Activated naive CD8-positive, alpha-beta T cell treated with anti-CD3 and anti-CD28 coated beads for 36 hours (primary cell): ENCODE measurements at regions not wholly inside any gene's neighbourhood (a gene's known extent, or its start where the extent isn't known, plus 50 kb on each side); places are given as distances from the start of the nearest gene placed in this dataset.
"Not testable (repeated sequence)": the region's sequence is repeated elsewhere in the genome, so short reads cannot be mapped to it uniquely, and the experiment has no call there.

Experiments used
- DNase-seq: peaks from one replicate; pipeline ENCODE4 v3.0.0; 2021
- H3K27ac Mint-ChIP-seq: one replicate; pipeline ENCODE4 v1.8.0; 2022; ENCODE audit warnings: mild to moderate bottlenecking, moderate library complexity, mixed read lengths
- H3K27me3 Mint-ChIP-seq: one replicate; pipeline ENCODE4 v1.8.0; 2022; ENCODE audit warnings: mild to moderate bottlenecking, mixed read lengths
- H3K36me3 Mint-ChIP-seq: one replicate; pipeline ENCODE4 v1.8.0; 2021; ENCODE audit warnings: mild to moderate bottlenecking, mixed read lengths
- H3K4me1 Mint-ChIP-seq: one replicate; pipeline ENCODE4 v1.8.0; 2021; ENCODE audit warnings: mixed read lengths
- H3K4me3 Mint-ChIP-seq: one replicate; pipeline ENCODE4 v1.8.0; 2022; ENCODE audit warnings: mild to moderate bottlenecking, moderate library complexity, mixed read lengths
- H3K9me3 Mint-ChIP-seq: one replicate; pipeline ENCODE4 v1.8.0; 2022; ENCODE audit warnings: mixed read lengths

DNA sequence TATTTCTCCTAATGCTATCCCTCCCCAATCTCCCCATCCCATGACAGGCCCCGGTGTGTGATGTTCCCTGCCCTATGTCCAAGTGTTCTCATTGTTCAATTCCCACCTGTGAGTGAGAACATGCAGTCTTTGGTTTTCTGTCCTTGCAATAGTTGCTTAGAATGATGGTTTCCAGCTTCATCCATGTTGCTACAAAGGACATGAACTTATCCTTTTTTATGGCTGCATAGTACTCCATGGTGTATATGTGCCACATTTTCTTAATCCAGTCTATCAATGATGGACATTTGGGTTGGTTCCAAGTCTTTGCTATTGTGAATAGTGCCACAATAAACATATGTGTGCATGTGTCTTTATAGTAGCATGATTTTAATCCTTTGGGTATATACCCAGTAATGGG, 51.3 kb upstream of the RIOK2 start:
- H3K4me3 Mint-ChIP-seq, H3K27ac Mint-ChIP-seq, DNase-seq, H3K36me3 Mint-ChIP-seq, H3K9me3 Mint-ChIP-seq, H3K4me1 Mint-ChIP-seq, H3K27me3 Mint-ChIP-seq: not testable (repeated sequence)

DNA sequence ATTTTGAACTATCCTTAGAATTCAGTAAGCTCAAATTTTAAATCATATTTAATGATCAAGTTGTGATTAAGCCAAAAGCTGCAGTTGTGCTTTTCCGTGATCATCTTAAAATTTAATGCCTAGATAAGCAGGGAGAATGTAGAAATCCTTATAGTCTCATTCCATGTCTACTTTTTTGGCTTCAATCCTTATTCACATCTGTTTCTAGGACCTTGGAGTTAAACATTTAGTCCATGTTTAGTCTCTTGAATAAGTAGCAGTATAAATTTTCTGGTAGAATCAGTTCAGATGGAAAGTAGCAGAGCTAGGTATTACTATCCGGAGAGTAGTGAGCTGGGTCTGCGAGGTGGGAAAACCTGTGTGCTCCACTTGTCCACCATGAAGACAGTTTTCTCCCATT, 59.3 kb upstream of the RIOK2 start:
- H3K4me3 Mint-ChIP-seq: no peak overlapping the region
- H3K4me1 Mint-ChIP-seq: no peaks in the 10 kb centered on the region
- no peaks in the 10 kb centered on the region for H3K9me3 Mint-ChIP-seq
- DNase-seq: no peak
- H3K27me3 Mint-ChIP-seq: no peaks in the 10 kb centered on the region
- H3K27ac Mint-ChIP-seq: no peak overlapping the region
- peaks cover 4% of the 10 kb centered on the region for H3K36me3 Mint-ChIP-seq

DNA sequence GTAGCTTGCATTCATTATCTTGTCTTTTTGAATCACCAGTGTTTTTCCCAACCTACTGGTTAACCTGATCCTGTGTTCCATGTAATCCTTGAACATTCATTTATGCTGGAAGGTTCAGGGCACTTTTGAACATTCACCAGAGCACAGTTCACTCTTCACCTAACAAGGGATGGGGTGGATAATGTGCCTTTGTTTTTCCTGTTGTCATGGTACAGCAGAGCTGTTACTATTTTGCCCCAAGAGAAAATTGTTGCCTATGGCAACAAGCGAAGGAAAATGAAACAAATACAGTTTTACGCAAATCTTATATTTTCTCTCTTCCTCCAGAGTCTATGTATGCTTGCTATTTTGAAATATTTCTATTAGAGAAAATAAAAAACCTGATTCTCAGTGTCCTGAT, 60.3 kb upstream of the RIOK2 start:
- Mint-ChIP-seq H3K9me3 (no peaks in the 10 kb centered on the region), H3K4me1 (no peaks in the 10 kb centered on the region), H3K27me3 (no peaks in the 10 kb centered on the region), H3K27ac (no peak overlapping the region), H3K4me3 (no peak overlapping the region), H3K36me3 (peaks cover 4% of the 10 kb centered on the region)
- DNase-seq: no peak

DNA sequence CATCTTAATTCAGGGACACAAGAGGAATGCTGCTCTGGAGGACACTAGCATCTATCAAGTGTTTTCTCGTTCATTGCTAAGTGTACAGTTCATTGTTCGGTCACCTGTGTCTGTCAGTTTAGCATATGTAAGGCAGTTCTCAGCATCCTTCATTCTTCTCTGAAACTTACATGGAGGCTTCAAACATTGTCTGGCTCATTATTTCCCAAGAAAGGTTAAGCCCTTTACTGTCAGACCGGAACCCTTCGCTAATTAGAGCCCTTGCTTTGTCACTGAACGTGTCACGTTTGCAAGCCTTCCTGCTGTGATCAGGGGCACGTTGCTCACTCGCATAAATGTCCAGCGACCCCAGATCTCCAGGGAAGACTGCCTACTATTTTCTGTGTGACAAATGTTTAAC, 62.3 kb upstream of the RIOK2 start:
- no peaks in the 10 kb centered on the region for H3K4me1 Mint-ChIP-seq
- DNase-seq: no peak
- H3K36me3 Mint-ChIP-seq: peaks cover under 1% of the 10 kb centered on the region
- no peak overlapping the region for H3K4me3 Mint-ChIP-seq
- H3K9me3 Mint-ChIP-seq: no peaks in the 10 kb centered on the region
- no peak overlapping the region for H3K27ac Mint-ChIP-seq
- no peaks in the 10 kb centered on the region for H3K27me3 Mint-ChIP-seq

DNA sequence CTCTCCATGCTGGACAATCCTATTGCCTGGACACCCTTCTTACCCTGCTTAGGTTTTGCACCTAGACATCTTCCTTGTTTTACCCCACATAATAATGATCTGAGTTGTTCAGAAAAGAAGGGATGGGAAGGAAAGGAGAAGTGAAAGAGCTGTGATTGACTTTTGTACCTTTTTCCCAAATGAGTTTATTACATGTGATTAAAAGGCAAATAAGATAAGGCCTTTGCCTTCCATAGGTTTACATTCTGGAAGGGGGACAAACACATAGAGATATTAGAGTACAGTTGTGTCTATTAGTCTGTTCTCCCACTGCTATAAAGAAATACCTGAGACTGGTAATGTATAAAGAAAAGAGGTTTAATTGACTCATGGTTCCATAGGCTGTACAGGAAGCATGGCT, 67.1 kb upstream of the RIOK2 start:
- Mint-ChIP-seq H3K9me3 (peaks cover 5% of the 10 kb centered on the region), H3K4me3 (no peak overlapping the region), H3K27me3 (no peaks in the 10 kb centered on the region), H3K27ac (no peak overlapping the region), H3K4me1 (no peaks in the 10 kb centered on the region), H3K36me3 (no peaks in the 10 kb centered on the region)
- no peak for DNase-seq

DNA sequence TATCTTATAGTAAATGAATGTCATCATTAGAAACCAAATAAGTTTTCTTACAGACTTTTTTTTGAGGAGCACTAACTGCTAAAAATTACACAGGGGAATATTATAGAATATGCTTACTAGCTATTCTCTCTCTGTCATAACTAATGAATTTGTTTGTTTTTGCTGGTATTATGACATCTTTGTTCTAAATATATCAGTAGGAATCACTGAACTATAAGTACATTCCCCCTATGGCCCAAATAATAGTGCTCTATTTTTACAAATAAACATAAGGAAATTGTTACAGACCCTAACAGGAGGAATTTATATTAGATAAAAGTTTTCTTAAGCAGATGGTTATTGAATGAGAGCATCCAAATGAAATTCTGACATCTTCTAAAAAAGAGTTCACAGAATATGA, 83.0 kb upstream of the RIOK2 start:
- Mint-ChIP-seq H3K9me3 (peaks cover 7% of the 10 kb centered on the region), H3K36me3 (no peaks in the 10 kb centered on the region), H3K4me1 (no peaks in the 10 kb centered on the region), H3K4me3 (no peak overlapping the region), H3K27ac (no peak overlapping the region), H3K27me3 (peaks cover 4% of the 10 kb centered on the region)
- DNase-seq: no peak

DNA sequence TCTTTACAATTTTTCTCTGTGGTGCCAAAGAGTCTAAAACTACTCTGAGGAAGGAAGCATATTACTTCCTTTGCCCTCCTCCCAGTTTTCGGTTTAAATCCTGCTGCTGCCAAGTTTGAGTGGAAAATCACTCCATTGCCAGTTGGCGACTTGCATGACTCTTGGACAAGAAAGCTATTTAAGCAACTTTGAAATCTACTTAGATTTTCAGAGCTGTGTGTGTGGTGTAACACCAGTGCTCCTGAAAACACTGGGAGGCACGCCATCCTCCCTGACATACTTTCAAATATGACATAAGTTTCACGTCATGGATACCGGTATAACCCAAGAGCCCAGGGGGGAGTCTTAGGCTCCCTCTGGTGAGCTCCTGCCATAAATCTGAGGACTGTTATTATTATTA, 83.5 kb upstream of the RIOK2 start:
- peaks cover 4% of the 10 kb centered on the region for H3K27me3 Mint-ChIP-seq
- H3K27ac Mint-ChIP-seq: no peak overlapping the region
- no peak overlapping the region for H3K4me3 Mint-ChIP-seq
- H3K9me3 Mint-ChIP-seq: peaks cover 9% of the 10 kb centered on the region
- H3K36me3 Mint-ChIP-seq: no peaks in the 10 kb centered on the region
- no peak for DNase-seq
- no peaks in the 10 kb centered on the region for H3K4me1 Mint-ChIP-seq

DNA sequence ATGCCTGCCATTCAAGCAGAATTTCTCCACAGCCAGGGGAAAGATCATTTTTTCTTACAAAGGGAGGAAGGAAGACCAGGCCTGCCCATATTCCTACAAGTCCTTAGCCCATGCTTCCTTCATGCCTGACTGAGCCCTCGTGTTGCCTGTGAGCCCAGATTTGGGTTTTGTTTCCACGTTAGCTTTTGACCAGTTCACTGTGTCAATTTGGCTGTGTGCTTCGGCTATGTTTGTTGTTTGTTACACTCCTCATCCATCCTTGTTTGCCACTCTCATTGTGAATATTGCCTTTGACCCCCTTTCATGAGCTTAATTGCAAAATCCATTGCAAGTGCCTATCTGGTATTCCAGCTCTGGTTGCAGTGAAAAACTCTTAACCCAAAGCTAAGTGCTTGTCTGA, 84.7 kb upstream of the RIOK2 start:
- Mint-ChIP-seq H3K27me3 (peaks cover 4% of the 10 kb centered on the region), H3K4me3 (no peak overlapping the region), H3K36me3 (no peaks in the 10 kb centered on the region), H3K4me1 (no peaks in the 10 kb centered on the region), H3K27ac (no peak overlapping the region), H3K9me3 (peaks cover 16% of the 10 kb centered on the region)
- DNase-seq: no peak

DNA sequence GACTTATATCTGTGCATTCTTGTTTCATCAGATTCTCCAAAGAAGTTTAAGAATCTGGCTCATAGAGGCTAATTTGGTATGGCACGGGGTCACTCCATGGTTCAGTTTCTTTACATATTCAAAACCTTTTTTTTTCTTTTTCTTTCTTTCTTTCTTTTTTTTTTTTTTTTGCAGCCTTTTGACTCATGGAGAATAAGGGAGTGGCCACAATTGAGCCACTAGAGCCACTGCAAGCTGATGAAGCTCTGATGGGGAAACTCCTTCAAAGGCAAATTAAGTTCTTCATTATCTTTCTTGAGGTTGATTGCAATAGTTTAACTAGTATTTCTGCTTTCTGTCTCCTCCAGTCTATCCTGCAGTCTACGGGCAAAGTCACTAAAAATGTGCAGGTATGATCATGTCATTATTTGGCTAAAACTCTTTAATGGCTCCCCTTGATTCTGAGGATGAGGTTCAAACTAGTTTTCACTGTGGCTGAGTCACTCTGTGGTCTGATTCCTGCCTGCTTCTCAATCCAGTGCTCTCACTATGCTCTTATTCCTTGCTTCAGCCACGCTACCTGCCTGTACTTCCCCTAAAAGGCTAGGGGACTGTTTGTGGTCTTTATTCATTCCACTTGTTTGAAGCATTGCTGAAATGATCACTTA, 93.5 kb upstream of the RIOK2 start:
- Mint-ChIP-seq H3K9me3 (peaks cover 20% of the 10 kb centered on the region), H3K4me1 (no peaks in the 10 kb centered on the region), H3K4me3 (no peak overlapping the region), H3K27ac (no peak overlapping the region), H3K36me3 (peaks cover 2% of the 10 kb centered on the region), H3K27me3 (no peaks in the 10 kb centered on the region)
- no peak for DNase-seq

DNA sequence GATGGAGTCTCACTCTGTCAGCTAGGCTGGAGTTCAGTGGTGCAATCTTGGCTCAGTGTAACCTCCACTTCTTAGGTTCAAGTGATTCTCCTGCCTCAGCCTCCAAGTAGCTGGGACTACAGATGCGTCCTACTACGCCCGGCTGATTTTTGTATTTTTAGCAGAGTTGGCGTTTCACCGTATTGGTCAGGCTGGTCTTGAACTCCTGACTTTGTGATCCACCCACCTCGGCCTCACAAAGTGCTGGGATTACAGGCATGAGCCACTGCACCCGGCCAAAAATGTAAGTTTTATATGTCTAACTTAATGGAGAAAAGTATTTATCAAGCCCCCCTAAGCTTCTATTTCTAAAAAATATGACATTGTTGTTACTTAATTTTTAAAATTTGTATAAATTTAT, 98.2 kb upstream of the RIOK2 start:
- Mint-ChIP-seq H3K36me3 (no peaks in the 10 kb centered on the region), H3K27me3 (no peaks in the 10 kb centered on the region), H3K4me1 (no peaks in the 10 kb centered on the region), H3K27ac (no peak overlapping the region), H3K4me3 (no peak overlapping the region), H3K9me3 (peaks cover 9% of the 10 kb centered on the region)
- no peak for DNase-seq

DNA sequence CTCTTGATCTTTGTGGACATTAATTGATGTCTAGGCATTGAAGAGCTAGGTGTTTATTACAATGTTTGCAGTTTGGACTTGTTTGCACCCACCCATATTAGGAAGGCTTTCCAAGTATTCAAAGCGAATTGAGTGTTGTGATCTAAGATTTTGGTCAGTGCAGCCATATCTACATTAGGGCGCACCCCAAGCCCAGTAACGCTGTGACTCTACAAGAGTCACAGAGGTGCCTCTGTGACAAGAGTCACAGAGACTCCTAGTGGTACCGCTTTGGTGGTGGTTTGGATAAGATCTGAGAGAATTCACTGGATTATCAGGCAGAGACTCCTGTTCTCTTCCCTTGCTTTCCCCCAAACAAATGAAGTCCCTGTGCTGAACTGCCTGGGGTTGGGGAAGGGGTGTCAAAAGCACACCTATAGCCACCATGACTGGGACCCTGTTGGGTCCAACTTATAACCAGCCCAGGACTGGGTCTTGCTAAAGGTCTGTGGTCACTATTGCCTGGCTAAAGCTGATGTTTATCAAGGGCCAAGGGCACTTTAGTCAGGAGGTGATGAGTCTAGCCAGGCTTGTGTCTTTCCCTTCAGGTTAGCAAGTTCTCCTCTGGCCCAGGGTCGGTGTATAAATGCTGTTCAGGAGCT, 114.1 kb upstream of the RIOK2 start:
- no peak for DNase-seq
- H3K4me1 Mint-ChIP-seq: no peaks in the 10 kb centered on the region

DNA sequence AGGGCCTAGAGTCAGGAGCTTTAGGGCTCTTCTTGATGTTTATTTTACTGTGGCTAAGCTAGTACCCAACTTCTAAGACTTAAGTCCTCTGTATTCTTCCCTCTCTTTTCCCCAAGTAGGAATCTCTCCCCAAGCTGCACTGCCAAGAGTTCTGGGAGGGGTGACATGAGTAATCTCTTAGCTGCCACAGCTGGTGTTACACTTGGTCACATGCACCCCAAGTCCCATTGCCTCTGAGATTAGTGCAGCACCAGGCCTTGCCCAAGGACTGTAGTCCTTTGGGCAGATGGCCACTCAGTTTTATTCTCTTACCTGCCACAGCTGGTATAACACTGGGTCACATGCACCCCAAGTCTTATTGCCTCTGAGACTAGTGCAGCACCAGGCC, 114.7 kb upstream of the RIOK2 start:
- DNase-seq: no peak
- Mint-ChIP-seq H3K4me1 (no peaks in the 10 kb centered on the region), H3K27me3 (peaks cover 3% of the 10 kb centered on the region), H3K4me3 (no peak overlapping the region), H3K9me3 (peaks cover 2% of the 10 kb centered on the region), H3K27ac (no peak overlapping the region), H3K36me3 (no peaks in the 10 kb centered on the region)

More for the DNA sequence above, 114.1 kb upstream of the RIOK2 start:
- H3K27me3 Mint-ChIP-seq: peaks cover 3% of the 10 kb centered on the region
- no peak overlapping the region for H3K27ac Mint-ChIP-seq
- H3K36me3 Mint-ChIP-seq: no peaks in the 10 kb centered on the region
- H3K4me3 Mint-ChIP-seq: no peak overlapping the region
- H3K9me3 Mint-ChIP-seq: peaks cover 2% of the 10 kb centered on the region

DNA sequence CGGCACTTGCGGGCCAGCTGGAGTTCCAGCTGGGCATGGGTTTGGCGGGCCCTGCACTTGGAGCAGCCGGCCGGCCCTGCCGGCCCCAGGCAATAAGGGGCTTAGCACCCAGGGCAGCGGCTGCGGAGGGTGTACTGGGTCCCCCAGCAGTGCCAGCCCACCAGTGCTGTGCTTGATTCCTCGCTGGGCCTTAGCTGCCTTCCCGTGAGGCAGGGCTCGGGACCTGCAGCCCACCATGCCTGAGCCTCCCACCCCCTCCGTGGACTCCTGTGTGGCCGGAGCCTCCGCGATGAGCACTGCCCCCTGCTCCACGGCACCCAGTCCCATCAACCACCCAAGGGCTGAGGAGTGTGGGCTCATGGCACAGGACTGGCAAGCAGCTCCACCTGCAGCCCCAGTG, 118.1 kb upstream of the RIOK2 start:
- H3K4me3 Mint-ChIP-seq, H3K27ac Mint-ChIP-seq: not testable (repeated sequence)

DNA sequence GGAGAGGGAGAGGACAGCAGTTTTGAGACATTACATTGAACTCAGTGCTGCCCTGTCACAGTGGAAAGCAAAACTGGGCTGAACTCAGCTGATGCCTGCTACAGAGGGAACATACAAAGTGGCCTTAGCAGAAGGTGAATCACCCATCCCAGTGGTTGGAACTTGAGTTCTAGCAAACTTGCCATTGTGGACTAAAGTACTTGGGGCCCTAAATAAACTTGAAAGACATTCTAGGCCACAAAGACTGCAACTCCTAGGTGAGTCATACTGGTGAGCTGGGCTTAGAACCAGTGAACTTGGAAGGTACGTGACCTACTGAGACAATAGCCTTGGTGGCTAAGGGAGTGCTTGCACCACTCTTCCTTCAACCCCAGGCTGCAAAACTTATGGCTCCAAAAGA, 155.7 kb upstream of the RIOK2 start:
- Mint-ChIP-seq H3K9me3 (peaks cover 14% of the 10 kb centered on the region), H3K36me3 (no peaks in the 10 kb centered on the region), H3K4me3 (no peak overlapping the region), H3K27ac (no peak overlapping the region), H3K4me1 (no peaks in the 10 kb centered on the region), H3K27me3 (peaks cover 5% of the 10 kb centered on the region)
- no peak for DNase-seq

More for the DNA sequence above, 118.1 kb upstream of the RIOK2 start:
- H3K27me3 Mint-ChIP-seq, H3K36me3 Mint-ChIP-seq, H3K4me1 Mint-ChIP-seq, DNase-seq, H3K9me3 Mint-ChIP-seq: not testable (repeated sequence)

DNA sequence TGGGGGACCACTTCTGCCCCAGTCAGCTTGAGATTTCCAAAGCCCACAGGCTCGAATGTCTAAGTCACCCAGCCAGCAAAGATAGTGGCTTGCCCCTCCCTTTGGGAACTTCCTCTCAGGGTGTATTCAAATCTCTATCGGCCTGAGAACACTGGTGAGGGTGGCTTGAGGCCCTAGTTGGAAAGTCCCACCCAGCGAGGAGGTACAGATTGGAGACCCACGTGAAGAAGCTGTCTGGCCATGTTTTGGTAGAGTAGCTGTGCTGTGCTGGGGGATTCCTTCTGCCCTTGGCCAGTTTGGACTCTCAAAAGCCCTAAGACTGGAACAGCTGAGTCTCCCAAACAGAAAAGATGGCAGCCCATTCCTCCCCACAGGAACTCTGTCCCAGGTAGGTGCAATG, 172.7 kb upstream of the RIOK2 start:
- DNase-seq: no peak
- H3K36me3 Mint-ChIP-seq: no peaks in the 10 kb centered on the region
- H3K4me1 Mint-ChIP-seq: no peaks in the 10 kb centered on the region
- H3K4me3 Mint-ChIP-seq: no peak overlapping the region
- no peak overlapping the region for H3K27ac Mint-ChIP-seq
- H3K9me3 Mint-ChIP-seq: peaks cover 33% of the 10 kb centered on the region
- H3K27me3 Mint-ChIP-seq: no peaks in the 10 kb centered on the region

DNA sequence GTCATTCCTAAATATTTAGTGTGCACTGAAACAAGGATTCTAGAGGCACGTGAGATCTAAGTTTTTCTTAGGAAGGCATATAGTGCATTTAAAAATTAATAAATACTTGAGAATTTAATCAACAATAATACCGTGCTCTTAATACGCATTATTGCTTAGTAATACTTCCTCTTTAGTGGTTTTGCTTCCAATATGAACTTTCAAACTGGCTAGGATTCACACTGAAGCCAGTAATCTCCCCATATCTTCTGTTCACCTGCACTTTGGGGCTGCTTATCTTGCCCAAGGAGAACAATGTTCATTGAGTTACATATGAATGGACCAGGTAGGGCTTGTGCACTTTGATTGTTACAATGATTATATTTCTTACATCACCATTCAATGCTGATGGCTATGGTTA, 180.5 kb upstream of the RIOK2 start:
- H3K27ac Mint-ChIP-seq: no peak overlapping the region
- no peaks in the 10 kb centered on the region for H3K27me3 Mint-ChIP-seq
- peaks cover 4% of the 10 kb centered on the region for H3K9me3 Mint-ChIP-seq
- DNase-seq: no peak
- H3K4me3 Mint-ChIP-seq: no peak overlapping the region
- no peaks in the 10 kb centered on the region for H3K36me3 Mint-ChIP-seq
- no peaks in the 10 kb centered on the region for H3K4me1 Mint-ChIP-seq
